ENCODE measurements at regions not wholly inside any gene's neighbourhood (a gene's known extent, or its start where the extent isn't known, plus 50 kb on each side); places are given as distances from the start of the nearest gene placed in this dataset.

- no peak for TF ChIP-seq CTCF (IDR thresholded peaks at IDR 0.05)
- no peak for TF ChIP-seq POLR2A (IDR thresholded peaks at IDR 0.05)
These were observed 181.4 kb upstream of the DPT start for GRCh38 chr1:168910403-168910802.

Measured in ovary (tissue), 3 donors.